Subcutaneous abdominal adipose tissue (tissue), 5 donors: ENCODE measurements at regions not wholly inside any gene's neighbourhood (a gene's known extent, or its start where the extent isn't known, plus 50 kb on each side); places are given as distances from the start of the nearest gene placed in this dataset.

Experiments
- H3K27ac ChIP-seq: one replicate; pipeline ENCODE4 v1.7.0; 2013; ENCODE audit warnings: low read depth, mild to moderate bottlenecking, inconsistent platforms, low read length, moderate library complexity
- H3K27me3 ChIP-seq, 5 donors: one replicate each; pipeline ENCODE4 v1.7.0; 2013; ENCODE audit warnings: low read length in 5 of 5, inconsistent platforms in 1 of 5; ENCODE audit not compliant: control insufficient read depth in 5 of 5, insufficient read depth in 4 of 5
- H3K36me3 ChIP-seq, 5 donors: one replicate each; pipeline ENCODE4 v1.7.0; 2013; ENCODE audit warnings: low read length in 5 of 5; ENCODE audit not compliant: control insufficient read depth in 5 of 5, insufficient read depth in 5 of 5
- H3K4me1 ChIP-seq, 5 donors: one replicate each; pipeline ENCODE4 v1.7.0; 2013; ENCODE audit warnings: low read length in 5 of 5, mild to moderate bottlenecking in 3 of 5, moderate library complexity in 1 of 5; ENCODE audit not compliant: control insufficient read depth in 5 of 5, insufficient read depth in 5 of 5
- H3K4me3 ChIP-seq, 5 donors: one replicate each; pipeline ENCODE4 v1.7.0; 2013; ENCODE audit warnings: low read length in 5 of 5, low read depth in 1 of 5
- H3K9ac ChIP-seq, 5 donors: one replicate each; pipeline ENCODE4 v1.7.0; 2013; ENCODE audit warnings: low read length in 5 of 5, mild to moderate bottlenecking in 4 of 5, moderate library complexity in 3 of 5
- H3K9me3 ChIP-seq, 5 donors: one replicate each; pipeline ENCODE4 v1.7.0; 2013; ENCODE audit warnings: low read length in 5 of 5; ENCODE audit not compliant: control insufficient read depth in 5 of 5
- donor health status: healthy.
- donor health status: healthy.
- donor health status: healthy.
- donor health status: healthy.
- donor health status: healthy.

DNA sequence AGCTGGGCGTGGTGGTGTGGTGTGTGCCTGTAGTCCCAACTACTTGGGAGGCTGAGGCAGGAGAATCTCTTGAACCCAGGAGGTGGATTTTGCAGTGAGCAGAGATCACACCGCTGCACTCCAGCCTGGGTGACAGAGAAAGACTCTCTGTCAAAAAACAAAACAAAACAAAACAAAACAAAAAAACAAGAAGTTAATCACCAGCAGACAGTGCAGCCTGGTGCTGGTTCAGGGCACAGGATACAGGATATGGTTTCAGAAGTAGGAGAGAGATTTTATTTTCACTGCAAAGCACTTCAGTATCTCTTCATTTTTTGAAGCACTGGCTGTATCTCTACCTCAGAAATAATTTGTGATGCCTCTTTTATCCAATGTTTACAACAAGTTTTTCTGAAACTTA, 1222.9 kb upstream of the PRKX start:
- Histone ChIP-seq H3K9ac (no peak overlapping the region), H3K9me3 (no peaks in the 10 kb centered on the region), H3K27me3 (no peaks in the 10 kb centered on the region), H3K4me3 (no peak overlapping the region), H3K27ac (no peak overlapping the region), H3K4me1 (no peaks in the 10 kb centered on the region), H3K36me3 (no peaks in the 10 kb centered on the region)

- Histone ChIP-seq H3K9ac (no peak overlapping the region), H3K27me3 (no peaks in the 10 kb centered on the region), H3K4me3 (no peak overlapping the region), H3K9me3 (no peaks in the 10 kb centered on the region), H3K4me1 (no peaks in the 10 kb centered on the region), H3K27ac (no peak overlapping the region), H3K36me3 (no peaks in the 10 kb centered on the region)
Observed at GRCh38 chrX:4935846-4936245, 1222.4 kb upstream of the PRKX start.

DNA sequence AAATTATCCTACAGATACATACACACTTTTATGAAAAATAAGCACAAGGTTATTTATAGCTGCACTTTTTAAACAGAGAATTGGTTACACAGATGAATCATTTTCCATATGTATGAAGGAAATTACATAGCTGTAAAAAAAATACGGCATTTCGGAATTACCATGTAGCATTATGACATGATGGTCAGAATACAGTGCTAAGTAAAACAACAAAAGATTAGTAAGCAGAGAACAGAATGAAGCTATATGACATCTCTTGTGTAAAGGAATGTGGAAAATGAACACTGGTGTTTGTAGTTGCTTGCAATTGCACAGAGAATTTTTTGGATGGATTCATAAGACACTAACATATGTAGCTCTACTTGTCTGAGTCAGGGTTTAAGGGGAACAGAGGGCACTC, 1222.0 kb upstream of the PRKX start:
- H3K9me3 ChIP-seq: no peaks in the 10 kb centered on the region
- H3K27me3 ChIP-seq: no peaks in the 10 kb centered on the region
- no peaks in the 10 kb centered on the region for H3K36me3 ChIP-seq
- no peak overlapping the region for H3K27ac ChIP-seq
- H3K4me3 ChIP-seq: no peak overlapping the region
- H3K4me1 ChIP-seq: no peaks in the 10 kb centered on the region
- no peak overlapping the region for H3K9ac ChIP-seq

DNA sequence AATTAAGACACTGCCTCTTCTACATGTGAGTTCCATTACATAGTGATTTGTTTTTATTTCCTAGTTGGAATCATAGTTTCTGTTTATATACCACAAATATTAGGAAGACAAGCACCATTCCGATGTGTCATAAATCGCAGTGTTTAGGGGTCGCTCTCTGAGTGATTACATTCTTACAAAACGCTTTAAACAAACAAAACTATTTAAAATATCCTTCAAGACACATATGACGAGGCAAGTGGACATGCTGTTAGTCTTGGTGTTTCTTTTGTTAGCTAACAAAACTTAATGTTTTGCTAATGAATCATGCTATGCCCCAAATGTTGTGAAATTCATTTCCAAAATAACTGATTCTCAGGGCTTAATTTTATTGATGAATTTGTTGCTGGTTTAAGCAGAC, 1219.3 kb upstream of the PRKX start:
- Histone ChIP-seq H3K9me3 (no peaks in the 10 kb centered on the region), H3K4me3 (no peak overlapping the region), H3K36me3 (no peaks in the 10 kb centered on the region), H3K27me3 (no peaks in the 10 kb centered on the region), H3K4me1 (no peaks in the 10 kb centered on the region), H3K27ac (no peak overlapping the region), H3K9ac (no peak overlapping the region)

GRCh38 chrX:4930426-4930825, 1217.0 kb upstream of the PRKX start:
- H3K9ac ChIP-seq: no peak overlapping the region
- H3K9me3 ChIP-seq: no peaks in the 10 kb centered on the region
- no peak overlapping the region for H3K27ac ChIP-seq

GRCh38 chrX:4925911-4926310, 1212.5 kb upstream of the PRKX start:
- Histone ChIP-seq H3K4me1 (no peaks in the 10 kb centered on the region), H3K9me3 (peaks cover 0 to 3% (median 2%) of the 10 kb centered on the region in 5 donors), H3K27ac (no peak overlapping the region), H3K9ac (no peak overlapping the region), H3K4me3 (no peak overlapping the region), H3K36me3 (no peaks in the 10 kb centered on the region), H3K27me3 (no peaks in the 10 kb centered on the region)

More at GRCh38 chrX:4930426-4930825, 1217.0 kb upstream of the PRKX start:
- no peaks in the 10 kb centered on the region for H3K27me3 ChIP-seq
- no peaks in the 10 kb centered on the region for H3K36me3 ChIP-seq
- H3K4me1 ChIP-seq: no peaks in the 10 kb centered on the region
- H3K4me3 ChIP-seq: no peak overlapping the region

- Histone ChIP-seq H3K9me3 (no peaks in the 10 kb centered on the region), H3K27ac (no peak overlapping the region), H3K4me3 (no peak overlapping the region), H3K36me3 (no peaks in the 10 kb centered on the region), H3K4me1 (no peaks in the 10 kb centered on the region), H3K9ac (no peak overlapping the region), H3K27me3 (no peaks in the 10 kb centered on the region)
Observed at GRCh38 chrX:4909348-4909747, 1195.9 kb upstream of the PRKX start.

DNA sequence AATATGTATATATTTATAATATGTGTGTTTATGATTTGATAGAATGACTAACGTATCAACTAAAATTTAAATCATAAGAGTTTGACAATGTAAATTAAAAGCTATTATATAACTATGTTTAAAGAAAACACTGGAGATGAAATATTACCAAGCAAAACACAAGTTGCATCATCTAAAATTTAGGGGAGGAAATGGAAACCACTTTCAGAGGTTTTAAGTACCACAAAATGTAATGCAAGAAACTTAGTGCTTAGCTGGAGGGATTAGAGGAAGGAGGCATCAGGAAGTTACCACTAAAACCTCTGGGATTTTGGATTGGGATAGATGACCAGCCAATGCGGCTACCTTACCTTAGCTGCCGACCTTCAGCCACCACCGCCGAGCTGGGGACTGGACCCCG, 1192.1 kb upstream of the PRKX start:
- H3K4me1 ChIP-seq: no peaks in the 10 kb centered on the region
- no peaks in the 10 kb centered on the region for H3K9me3 ChIP-seq
- no peak overlapping the region for H3K27ac ChIP-seq
- H3K27me3 ChIP-seq: no peaks in the 10 kb centered on the region
- no peak overlapping the region for H3K4me3 ChIP-seq
- no peaks in the 10 kb centered on the region for H3K36me3 ChIP-seq
- no peak overlapping the region for H3K9ac ChIP-seq

DNA sequence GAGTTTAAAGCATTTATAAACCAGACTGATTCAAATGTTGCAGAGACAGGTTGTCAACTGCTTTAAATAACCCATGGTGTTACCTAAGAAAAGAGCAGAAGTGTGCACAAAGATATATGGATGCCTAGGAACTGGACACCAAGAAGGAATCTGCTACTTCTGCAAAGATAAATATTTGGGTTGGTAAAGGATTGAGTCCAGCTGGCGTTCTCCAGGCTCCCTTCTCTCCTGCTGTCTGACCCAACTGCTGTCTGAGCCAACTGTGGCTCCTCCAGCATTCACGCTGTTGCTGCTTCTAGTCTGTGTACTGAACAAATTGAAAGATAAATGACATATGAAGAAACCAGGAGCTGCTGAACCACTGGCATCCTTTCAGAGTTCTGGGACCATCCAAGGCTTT, 1167.8 kb upstream of the PRKX start:
- H3K36me3 ChIP-seq: no peaks in the 10 kb centered on the region
- H3K9me3 ChIP-seq: no peaks in the 10 kb centered on the region
- no peak overlapping the region for H3K27ac ChIP-seq
- H3K9ac ChIP-seq: no peak overlapping the region
- no peaks in the 10 kb centered on the region for H3K27me3 ChIP-seq
- no peak overlapping the region for H3K4me3 ChIP-seq
- H3K4me1 ChIP-seq: no peaks in the 10 kb centered on the region

GRCh38 chrX:4878640-4879039, 1165.2 kb upstream of the PRKX start:
- H3K36me3 ChIP-seq: no peaks in the 10 kb centered on the region
- no peaks in the 10 kb centered on the region for H3K27me3 ChIP-seq
- no peak overlapping the region for H3K4me3 ChIP-seq
- H3K9me3 ChIP-seq: no peaks in the 10 kb centered on the region
- H3K27ac ChIP-seq: no peak overlapping the region
- no peak overlapping the region for H3K9ac ChIP-seq
- no peaks in the 10 kb centered on the region for H3K4me1 ChIP-seq

- no peaks in the 10 kb centered on the region for H3K27me3 ChIP-seq
Observed at GRCh38 chrX:4876268-4876667, 1162.8 kb upstream of the PRKX start.

More at GRCh38 chrX:4876268-4876667, 1162.8 kb upstream of the PRKX start:
- Histone ChIP-seq H3K9ac (no peak overlapping the region), H3K4me3 (no peak overlapping the region), H3K9me3 (no peaks in the 10 kb centered on the region), H3K36me3 (no peaks in the 10 kb centered on the region), H3K27ac (no peak overlapping the region), H3K4me1 (no peaks in the 10 kb centered on the region)
